Aorta (tissue), 5 donors: ENCODE measurements at regions not wholly inside any gene's neighbourhood (a gene's known extent, or its start where the extent isn't known, plus 50 kb on each side); places are given as distances from the start of the nearest gene placed in this dataset.
"Not testable (repeated sequence)": the region's sequence is repeated elsewhere in the genome, so short reads cannot be mapped to it uniquely, and the experiment has no call there.

ENCODE experiments used
- ATAC-seq: fragments of 200-7000 bp; cut with Tn5 transposase; one replicate; pipeline ENCODE4 v1.9.1; 2022; ENCODE audit warnings: moderate library complexity; ENCODE audit not compliant: low FRiP score
- DNase-seq, 2 donors: peaks; one replicate each; pipeline ENCODE4 v3.0.0-alpha.2; 2020
- H3K27ac ChIP-seq, 2 donors: one replicate each; pipeline ENCODE4 v1.5.1; 2013; ENCODE audit warnings: low read length in 2 of 2, mild to moderate bottlenecking in 2 of 2, moderate library complexity in 2 of 2, control low read depth in 1 of 2, inconsistent platforms in 1 of 2, low read depth in 1 of 2
- H3K27me3 ChIP-seq, 2 donors: one replicate each; pipeline ENCODE4 v1.6.1; 2013; ENCODE audit warnings: control low read depth in 1 of 2, low read length in 1 of 2, mild to moderate bottlenecking in 1 of 2, moderate library complexity in 1 of 2; ENCODE audit not compliant: insufficient read depth in 2 of 2, control insufficient read depth in 1 of 2
- H3K36me3 ChIP-seq, 2 donors: one replicate each; pipeline ENCODE4 v1.6.1; 2013; ENCODE audit warnings: control low read depth in 1 of 2, low read length in 1 of 2, mild to moderate bottlenecking in 1 of 2; ENCODE audit not compliant: insufficient read depth in 2 of 2, control insufficient read depth in 1 of 2
- H3K4me1 ChIP-seq, 2 donors: one replicate each; pipeline ENCODE4 v1.6.1; 2013; ENCODE audit warnings: low read length in 2 of 2, control low read depth in 1 of 2, mild to moderate bottlenecking in 1 of 2, moderate library complexity in 1 of 2; ENCODE audit not compliant: insufficient read depth in 2 of 2, control insufficient read depth in 1 of 2
- H3K4me3 ChIP-seq, 2 donors: one replicate each; pipeline ENCODE4 v1.5.1; 2013; ENCODE audit warnings: low read length in 2 of 2, control low read depth in 1 of 2, mild to moderate bottlenecking in 1 of 2
- H3K9me3 ChIP-seq: one replicate; pipeline ENCODE4 v1.6.1; 2013; ENCODE audit warnings: mild to moderate bottlenecking, low read length; ENCODE audit not compliant: control insufficient read depth
- WGBS, 2 donors: extraction: QIAGEN DNeasy Blood & Tissue Kit; methylation state at CpG; one replicate each; pipeline ENCODE4 v1.1.7; 2013; 5-methylcytosine and 5-hydroxymethylcytosine counted together
- intact Hi-C, 2 donors: fragments of 100-400 bp; cut with DNase I; formaldehyde crosslinking; loops; one replicate each; pipeline versions ENCODE4 v1.14.2 to v1.15.0; 2022
- donor health status: healthy with polysubstance abuse.
- donor health status: Bipolar disorder and iron deficiency.
- donor health status: DM: no; HTN: no; CAD: no.
- donor health status: DM: no; HTN: no; CAD: no.
- donor health status: DM: yes; HTN: yes; CAD: no.

- DNase-seq: no peak
- no peak overlapping the region for H3K27ac ChIP-seq
- WGBS, 2 donors: 77 to 82% methylated on average over 3 of the region's 3 CpGs
- no peaks in the 10 kb centered on the region for H3K4me1 ChIP-seq
- H3K36me3 ChIP-seq: no peaks in the 10 kb centered on the region
- intact Hi-C loops: no loop called here
- no peak overlapping the region for H3K4me3 ChIP-seq
- ATAC-seq: no peak
- H3K27me3 ChIP-seq: no peaks in the 10 kb centered on the region
- no peaks in the 10 kb centered on the region for H3K9me3 ChIP-seq
Measured at GRCh38 chr11:87726506-87726905, 448.7 kb downstream of the RAB38 start.

- DNase-seq: no peak
- Histone ChIP-seq H3K4me1 (no peaks in the 10 kb centered on the region), H3K27me3 (no peaks in the 10 kb centered on the region), H3K27ac (no peak overlapping the region), H3K4me3 (no peak overlapping the region), H3K9me3 (no peaks in the 10 kb centered on the region), H3K36me3 (no peaks in the 10 kb centered on the region)
- 76 to 79% methylated on average over 1 of the region's 1 CpG for WGBS, 2 donors
- no peak for ATAC-seq
- intact Hi-C loops: no loop called here
Measured at GRCh38 chr11:87724358-87724757, 450.9 kb downstream of the RAB38 start.

DNA sequence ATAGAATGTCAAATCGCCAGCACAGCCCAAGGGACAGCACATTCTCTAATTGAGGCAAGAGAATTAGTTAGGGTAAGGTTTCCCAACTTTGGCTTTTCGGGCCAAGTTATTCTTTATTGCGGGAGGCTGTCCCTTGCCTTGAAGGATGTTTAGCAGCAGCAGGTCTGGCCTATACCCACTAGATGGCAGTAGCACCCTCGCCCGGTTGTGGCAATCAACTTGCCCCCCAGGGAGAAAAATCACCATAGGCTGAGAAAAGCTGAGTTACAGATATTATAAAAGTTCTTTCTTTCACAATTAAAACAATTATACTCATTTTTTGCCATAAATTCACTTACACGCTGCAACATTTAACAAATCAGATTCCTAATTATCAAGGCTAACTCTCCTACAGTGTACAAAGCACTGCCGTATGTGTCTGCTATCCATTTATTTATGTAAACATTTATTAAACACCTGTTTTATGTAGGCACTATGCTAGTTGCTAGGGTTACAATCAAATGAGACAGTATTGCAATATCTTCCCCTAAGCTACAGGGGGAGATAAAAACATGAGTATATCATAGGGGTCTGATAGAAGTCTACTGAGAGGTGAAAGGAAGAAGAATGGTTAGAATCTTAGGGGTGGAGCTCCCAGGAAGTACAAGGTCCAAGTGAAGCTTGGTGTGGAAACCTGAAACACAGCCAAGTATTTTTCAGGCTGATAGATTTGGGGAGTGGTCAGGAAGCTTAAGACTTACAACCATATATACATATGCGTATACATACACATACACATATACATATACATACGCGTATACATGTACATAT, 452.3 kb downstream of the RAB38 start:
- Histone ChIP-seq H3K9me3 (no peaks in the 10 kb centered on the region), H3K36me3 (no peaks in the 10 kb centered on the region), H3K4me1 (no peaks in the 10 kb centered on the region), H3K27ac (no peak overlapping the region), H3K27me3 (no peaks in the 10 kb centered on the region), H3K4me3 (no peak overlapping the region)
- ATAC-seq (no peak), DNase-seq (no peak)
- intact Hi-C loops: no loop called here
- WGBS, 2 donors: 80 to 85% methylated on average over 10 of the region's 10 CpGs

DNA sequence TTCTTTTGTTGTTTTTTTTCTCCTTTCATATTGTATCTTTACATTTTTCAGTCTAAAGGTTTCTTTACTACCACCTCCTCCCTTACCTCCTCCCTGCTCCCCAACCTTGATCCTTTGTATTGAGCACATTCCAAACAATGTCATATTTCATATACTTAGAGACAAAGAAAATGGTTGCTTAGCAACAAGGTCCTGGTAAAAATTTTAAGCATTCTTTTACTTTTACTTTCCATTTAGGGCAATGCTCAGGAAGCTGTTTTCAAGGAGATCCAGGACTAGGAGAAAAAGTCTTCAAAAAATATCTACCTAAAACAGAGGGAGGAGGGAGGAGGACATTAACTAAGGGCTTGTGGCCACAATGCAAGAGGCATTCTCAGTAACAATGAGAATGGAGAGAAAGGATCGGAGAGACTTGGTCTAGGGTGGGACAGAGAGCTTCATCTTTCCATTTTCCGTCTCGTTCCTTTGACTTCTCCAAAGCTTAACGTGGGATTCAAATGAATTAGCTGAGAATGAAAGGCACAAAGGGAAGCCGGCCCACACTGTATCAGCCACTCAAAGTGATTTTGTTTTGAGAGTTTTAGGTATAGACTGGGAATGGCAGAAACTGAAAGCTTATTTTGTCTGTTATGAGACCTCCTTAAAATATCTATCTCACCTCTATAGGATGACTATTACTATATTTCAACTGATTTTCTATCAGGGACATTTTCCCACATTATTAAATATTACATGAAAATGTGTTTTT, 455.7 kb downstream of the RAB38 start:
- Histone ChIP-seq H3K27ac (no peak overlapping the region), H3K9me3 (no peaks in the 10 kb centered on the region), H3K4me3 (no peak overlapping the region), H3K36me3 (no peaks in the 10 kb centered on the region), H3K27me3 (peaks cover 0 to 1% of the 10 kb centered on the region in 2 donors), H3K4me1 (no peaks in the 10 kb centered on the region)
- ATAC-seq (no peak), DNase-seq (no peak)
- 79 to 85% methylated on average over 5 of the region's 5 CpGs for WGBS, 2 donors
- intact Hi-C loops: no loop called here

- 59% methylated on average over 3 of the region's 3 CpGs for WGBS, 2 donors
Measured at GRCh38 chr11:87712802-87713202, 462.4 kb downstream of the RAB38 start.

DNA sequence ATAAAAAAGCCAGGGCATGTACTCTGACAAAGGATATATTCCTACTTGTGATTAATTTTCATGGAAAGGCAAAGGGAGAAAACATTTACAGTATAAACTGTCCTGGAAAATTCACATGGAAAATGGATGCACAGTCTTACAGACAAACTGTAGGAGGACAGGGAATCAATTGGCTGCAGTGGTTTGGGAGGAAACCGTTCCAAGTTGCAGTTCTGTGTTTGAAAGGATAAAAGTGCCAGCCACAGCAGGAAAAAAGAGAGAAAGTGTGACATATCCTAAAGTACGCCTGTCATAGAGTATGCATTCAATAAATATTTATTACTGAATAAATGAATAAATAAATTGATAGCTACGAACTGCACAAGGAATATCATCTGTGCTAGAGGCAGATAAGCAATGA, 462.9 kb downstream of the RAB38 start:
- no peaks in the 10 kb centered on the region for H3K4me1 ChIP-seq
- H3K4me3 ChIP-seq: no peak overlapping the region
- 53 to 56% methylated on average over 3 of the region's 3 CpGs for WGBS, 2 donors
- H3K9me3 ChIP-seq: peaks cover 2% of the 10 kb centered on the region
- H3K27me3 ChIP-seq: peaks cover 0 to 1% of the 10 kb centered on the region in 2 donors
- intact Hi-C loops: no loop called here
- no peak overlapping the region for H3K27ac ChIP-seq
- no peaks in the 10 kb centered on the region for H3K36me3 ChIP-seq
- DNase-seq: no peak
- ATAC-seq: no peak

More at GRCh38 chr11:87712802-87713202, 462.4 kb downstream of the RAB38 start:
- Histone ChIP-seq H3K36me3 (no peaks in the 10 kb centered on the region), H3K4me3 (no peak overlapping the region), H3K27ac (no peak overlapping the region), H3K27me3 (peaks cover 0 to 1% of the 10 kb centered on the region in 2 donors), H3K4me1 (no peaks in the 10 kb centered on the region), H3K9me3 (peaks cover 2% of the 10 kb centered on the region)
- intact Hi-C loops: no loop called here
- ATAC-seq: no peak
- DNase-seq: no peak

DNA sequence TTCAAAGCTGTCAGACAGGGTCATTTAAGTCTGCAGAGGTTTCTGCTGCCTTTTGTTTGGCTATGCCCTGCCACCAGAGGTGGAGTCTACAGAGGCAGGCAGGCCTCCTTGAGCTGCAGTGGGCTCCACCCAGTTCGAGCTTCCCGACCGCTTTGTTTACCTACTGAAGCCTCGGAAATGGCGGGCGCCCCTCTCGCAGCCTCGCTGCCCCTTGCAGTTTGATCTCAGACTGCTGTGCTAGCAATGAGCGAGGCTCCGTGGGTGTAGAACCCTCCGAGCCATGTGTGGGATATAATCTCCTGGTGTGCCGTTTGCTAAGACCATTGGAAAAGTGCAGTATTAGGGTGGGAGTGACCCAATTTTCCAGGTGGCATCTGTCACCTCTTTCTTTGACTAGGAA, 471.7 kb downstream of the RAB38 start:
- H3K36me3 ChIP-seq, ATAC-seq, H3K4me1 ChIP-seq, H3K27ac ChIP-seq, H3K27me3 ChIP-seq, DNase-seq, H3K9me3 ChIP-seq, H3K4me3 ChIP-seq, intact Hi-C loops: not testable (repeated sequence)
- 85 to 86% methylated on average over 12 of the region's 12 CpGs for WGBS, 2 donors

DNA sequence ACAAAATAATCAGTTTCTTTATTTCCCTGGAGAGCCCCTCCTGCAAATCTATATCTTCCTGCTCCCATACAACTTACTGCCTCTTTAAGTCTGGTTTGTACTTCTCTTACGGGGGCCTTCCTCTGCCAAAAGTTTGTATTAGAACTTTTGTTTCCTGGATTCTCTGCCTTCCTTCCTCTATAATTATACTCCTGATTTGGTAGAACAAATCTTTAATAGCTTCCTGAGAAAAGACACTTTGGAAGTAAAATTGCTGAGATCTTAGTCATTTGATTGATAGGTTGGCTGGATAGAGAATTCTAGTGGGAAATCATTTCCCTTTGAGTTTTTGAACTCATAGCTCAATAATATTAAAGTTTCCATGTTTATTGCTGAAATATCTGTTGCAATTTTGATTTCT, 499.2 kb downstream of the RAB38 start:
- H3K36me3 ChIP-seq: no peaks in the 10 kb centered on the region
- DNase-seq (no peak), ATAC-seq (no peak)
- no peak overlapping the region for H3K27ac ChIP-seq
- peaks cover 2% of the 10 kb centered on the region for H3K9me3 ChIP-seq
- intact Hi-C loops: no loop called here
- H3K27me3 ChIP-seq: no peaks in the 10 kb centered on the region
- H3K4me3 ChIP-seq: no peak overlapping the region
- H3K4me1 ChIP-seq: no peaks in the 10 kb centered on the region
- 35% methylated on average over 1 of the region's 1 CpG for WGBS, 2 donors

DNA sequence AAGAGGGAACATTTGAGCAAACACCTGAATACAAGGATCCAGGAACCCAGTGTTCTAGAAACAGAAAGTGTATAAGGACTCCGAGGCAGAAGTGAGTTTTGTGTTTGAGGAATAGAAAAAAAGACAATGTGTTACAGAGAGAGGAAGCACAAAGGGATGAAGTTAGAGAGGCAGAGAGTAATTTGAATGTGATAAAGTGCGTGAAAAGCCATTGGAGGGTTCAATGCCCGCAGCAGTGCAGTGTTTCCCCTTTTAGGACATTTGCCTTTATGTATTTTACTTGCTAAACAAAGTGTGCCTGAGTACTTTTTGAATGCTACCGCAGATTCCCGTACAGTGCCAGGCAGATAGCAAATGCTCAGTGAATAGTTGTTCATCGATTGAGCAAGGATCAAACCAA, 508.5 kb downstream of the RAB38 start:
- intact Hi-C loops: no loop called here
- WGBS, 2 donors: 84 to 92% methylated on average over 6 of the region's 6 CpGs

More for the DNA sequence above, 508.5 kb downstream of the RAB38 start:
- H3K36me3 ChIP-seq: no peaks in the 10 kb centered on the region
- H3K27me3 ChIP-seq: no peaks in the 10 kb centered on the region
- no peak overlapping the region for H3K27ac ChIP-seq
- no peaks in the 10 kb centered on the region for H3K4me1 ChIP-seq
- H3K4me3 ChIP-seq: no peak overlapping the region
- no peaks in the 10 kb centered on the region for H3K9me3 ChIP-seq
- ATAC-seq (no peak), DNase-seq (no peak)
